ENCODE measurements at regions not wholly inside any gene's neighbourhood (a gene's known extent, or its start where the extent isn't known, plus 50 kb on each side); places are given as distances from the start of the nearest gene placed in this dataset.

DNA sequence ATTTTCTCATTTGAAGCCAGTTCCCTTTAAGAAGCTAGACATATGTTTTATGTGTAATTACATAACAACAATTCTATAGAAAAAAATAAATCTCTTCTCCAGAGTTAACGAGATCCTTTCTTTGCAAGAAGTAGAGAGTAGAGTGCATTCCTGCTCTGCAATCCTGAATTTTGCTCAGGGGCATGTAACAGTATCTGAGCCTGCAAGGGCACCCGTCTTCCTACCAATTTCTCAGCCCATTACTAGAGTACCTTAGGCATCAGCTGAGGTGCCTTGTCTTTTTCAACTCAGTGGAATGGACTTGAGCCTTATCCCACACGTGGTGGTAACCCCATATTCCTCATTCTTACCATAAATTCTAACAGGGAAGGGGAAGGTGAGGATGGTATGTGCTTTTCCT is 205.9 kb downstream of the IKZF2 start:
- DNase-seq, result no peak

- no peak for DNase-seq
Measured at GRCh38 chr2:212943351-212943750, 208.1 kb downstream of the IKZF2 start.

- no peak for DNase-seq
Measured at GRCh38 chr2:212941361-212941760, 210.1 kb downstream of the IKZF2 start.

DNA sequence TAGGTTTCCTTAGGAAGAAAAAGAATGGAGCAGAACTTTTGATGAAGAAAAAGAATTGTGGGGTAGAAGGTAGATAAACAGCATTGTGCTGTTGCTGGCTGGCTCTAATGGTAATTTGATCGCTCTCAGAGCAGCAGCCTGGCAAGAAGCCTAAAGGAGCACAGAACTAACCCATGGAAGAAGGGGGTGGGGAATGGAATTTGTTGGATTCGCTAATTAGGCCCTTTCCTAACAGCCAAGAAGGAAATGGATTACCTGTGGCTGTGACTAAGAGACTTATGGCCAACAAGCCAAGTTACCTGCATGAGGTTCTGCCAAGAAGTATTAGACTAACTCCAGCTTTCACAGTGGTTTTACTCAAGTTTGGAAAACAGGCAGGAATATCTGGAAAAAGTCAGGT is 210.6 kb downstream of the IKZF2 start:
- DNase-seq, result peak; percentile 1

DNA sequence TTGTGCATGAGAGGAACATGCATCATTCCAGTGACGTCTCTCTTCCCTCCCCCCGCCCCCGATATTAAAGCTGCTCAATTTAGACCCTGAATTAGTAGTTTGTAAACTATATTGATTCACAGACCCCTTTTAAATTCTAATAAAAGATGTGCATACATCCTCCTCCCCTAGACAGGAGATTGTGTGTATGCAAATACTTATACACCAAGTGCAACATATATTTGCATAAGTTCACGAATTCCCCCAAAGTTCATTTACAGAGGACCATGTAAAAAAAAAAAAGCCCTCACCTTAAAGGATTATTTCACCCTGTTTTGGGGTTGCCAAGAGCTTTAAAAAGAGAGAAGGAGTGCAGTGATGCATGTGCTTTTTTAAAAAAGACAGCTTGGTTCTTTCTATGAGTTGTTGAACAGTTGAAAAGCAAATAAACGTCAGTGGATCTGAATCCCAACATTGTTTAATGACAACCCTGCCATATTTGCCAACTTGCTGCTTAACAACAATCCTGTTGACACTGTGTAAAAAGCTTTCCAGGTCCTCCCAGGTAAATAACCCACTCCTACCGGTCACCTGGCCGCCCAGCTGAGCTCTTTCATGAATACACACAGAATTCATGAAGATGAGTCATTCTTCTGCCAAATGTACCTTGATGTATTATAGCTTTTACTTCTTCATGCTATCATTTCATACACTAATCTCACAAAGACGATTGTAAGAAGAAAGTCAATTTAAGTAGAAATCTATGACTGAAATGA is 211.5 kb downstream of the IKZF2 start:
- no peak for DNase-seq

DNA sequence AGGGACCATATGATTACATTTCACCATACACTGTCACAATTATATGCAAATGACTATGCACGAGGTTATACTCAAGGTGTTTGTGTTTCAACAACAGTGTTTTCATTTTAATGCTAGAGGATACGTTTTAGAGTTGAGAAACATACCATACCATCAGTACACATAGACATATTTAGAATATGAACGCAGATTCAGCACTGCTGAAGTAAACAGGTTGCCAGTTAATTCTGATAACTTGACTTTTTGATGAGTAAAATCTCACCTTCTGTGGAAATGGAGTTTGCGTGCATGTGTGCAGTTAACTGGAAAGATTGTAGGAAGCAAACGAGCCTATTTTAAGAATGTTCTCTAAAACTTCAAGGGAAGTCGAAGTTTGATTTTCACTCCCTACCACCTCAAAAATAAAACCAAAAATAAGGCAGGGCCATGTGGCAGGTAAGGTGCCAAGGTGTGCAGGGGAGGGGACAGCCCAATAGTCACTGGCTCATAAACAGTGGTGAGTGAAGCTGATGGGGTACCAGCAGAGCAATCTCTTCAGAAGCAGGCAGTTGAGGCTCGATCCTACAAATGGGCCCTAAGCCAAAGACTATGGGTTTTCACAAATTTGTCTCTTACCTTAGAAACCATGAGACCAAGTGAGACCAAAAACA is 213.1 kb downstream of the IKZF2 start:
- no peak for DNase-seq

- DNase-seq, result no peak
Measured at GRCh38 chr2:212936572-212936971, 214.8 kb downstream of the IKZF2 start.

GRCh38 chr2:212935752-212936151 is 215.7 kb downstream of the IKZF2 start:
- no peak for DNase-seq

DNA sequence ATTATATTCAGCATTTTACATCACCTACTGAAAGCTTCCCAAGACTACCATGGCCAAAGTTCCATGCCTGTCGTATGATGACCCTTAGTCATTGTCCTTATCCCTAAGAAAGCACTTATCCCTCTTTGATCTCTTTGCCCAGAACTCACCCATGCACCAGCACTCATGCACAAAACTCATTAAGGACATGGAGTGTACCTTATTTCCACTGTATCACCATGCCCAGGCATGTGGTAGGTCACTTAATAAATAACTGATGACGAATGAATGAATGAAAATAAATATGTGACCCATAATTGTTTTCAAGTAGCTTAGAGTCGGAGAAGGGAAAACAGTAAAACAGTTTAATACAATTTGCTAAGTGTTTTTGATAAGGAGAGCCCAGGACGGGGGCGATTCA is 220.1 kb downstream of the IKZF2 start:
- no peak for DNase-seq

DNA sequence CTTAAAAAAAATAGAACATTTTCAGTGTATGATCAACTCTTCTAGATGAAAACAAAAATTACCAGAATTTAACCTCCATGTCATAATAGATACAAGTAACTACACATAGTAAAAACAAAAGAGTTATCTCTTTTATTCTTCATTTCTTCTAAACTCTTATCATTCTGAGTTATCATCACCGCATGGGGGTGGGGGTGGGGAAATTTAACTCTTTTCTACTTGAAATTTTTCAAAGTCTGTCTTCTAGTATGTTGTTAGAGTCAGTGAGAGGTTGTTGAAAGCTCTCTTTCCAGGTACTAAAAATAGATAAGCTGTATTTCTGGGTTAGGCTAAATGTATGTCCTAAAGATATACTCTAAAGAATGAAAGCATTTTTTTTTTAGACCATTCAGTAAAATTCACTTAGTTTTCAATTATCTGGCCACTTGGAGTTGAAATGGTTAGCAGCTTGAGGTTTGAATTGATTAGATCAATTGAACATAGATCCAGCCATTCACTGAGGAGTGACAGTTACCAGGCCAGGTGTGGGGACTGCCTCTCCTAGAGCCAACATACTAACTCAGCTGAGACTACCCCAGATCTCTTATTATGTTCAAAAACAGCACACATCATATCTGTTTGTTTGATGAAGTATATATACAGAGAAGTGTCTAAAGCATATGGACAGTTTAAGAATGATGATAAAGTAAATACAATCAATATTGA is 220.7 kb downstream of the IKZF2 start:
- no peak for DNase-seq

GRCh38 chr2:212929971-212930370 is 221.4 kb downstream of the IKZF2 start:
- DNase-seq, result no peak

- no peak for DNase-seq
Measured at GRCh38 chr2:212929116-212929515, 222.3 kb downstream of the IKZF2 start.

DNA sequence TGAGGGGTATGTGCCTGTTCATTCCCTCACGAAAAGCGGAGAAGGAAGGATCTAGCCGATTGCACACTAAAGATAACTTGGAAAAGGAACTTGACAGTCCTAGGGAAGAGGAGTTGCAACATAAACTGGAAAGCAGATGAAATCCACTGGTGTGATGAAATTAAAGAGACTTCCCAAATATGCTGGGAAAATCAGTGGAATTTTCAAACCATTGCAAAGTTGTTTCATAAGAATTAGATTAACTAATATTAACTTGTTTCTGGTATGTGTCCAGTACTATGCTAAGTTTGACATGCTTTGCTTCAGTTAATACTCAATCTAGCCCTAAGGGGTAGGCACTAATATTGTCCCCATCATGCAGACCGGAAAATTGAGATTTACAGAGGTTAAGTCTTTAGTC is 222.7 kb downstream of the IKZF2 start:
- DNase-seq, result no peak

- no peak for DNase-seq
Measured at GRCh38 chr2:212926940-212927339, 224.5 kb downstream of the IKZF2 start.

GRCh38 chr2:212923393-212923792 is 228.0 kb downstream of the IKZF2 start:
- DNase-seq, result no peak

DNA sequence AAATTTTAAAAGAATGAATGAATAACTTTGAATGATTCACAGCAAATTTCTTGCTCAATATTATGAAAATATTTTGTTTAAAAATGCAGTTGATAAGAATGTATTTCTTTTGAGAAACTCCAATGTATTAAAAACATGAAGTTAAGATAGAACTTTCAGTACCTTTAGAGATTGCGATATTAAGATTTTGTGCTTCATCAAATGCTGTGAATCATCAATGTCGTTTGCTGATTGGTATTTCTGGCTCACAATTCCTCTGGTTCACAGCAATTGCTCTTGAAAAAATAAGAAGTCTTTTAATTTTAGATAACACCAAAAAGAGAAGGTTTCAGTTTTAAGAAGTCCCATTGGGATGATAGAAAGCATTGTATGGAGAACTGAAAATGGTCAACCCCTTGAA is 228.7 kb downstream of the IKZF2 start:
- no peak for DNase-seq

- DNase-seq, result no peak
Measured at GRCh38 chr2:212921711-212922110, 229.7 kb downstream of the IKZF2 start.

- no peak for DNase-seq
Measured at GRCh38 chr2:212921061-212921460, 230.4 kb downstream of the IKZF2 start.

GRCh38 chr2:212919238-212919637 is 232.2 kb downstream of the IKZF2 start:
- DNase-seq, result no peak

DNA sequence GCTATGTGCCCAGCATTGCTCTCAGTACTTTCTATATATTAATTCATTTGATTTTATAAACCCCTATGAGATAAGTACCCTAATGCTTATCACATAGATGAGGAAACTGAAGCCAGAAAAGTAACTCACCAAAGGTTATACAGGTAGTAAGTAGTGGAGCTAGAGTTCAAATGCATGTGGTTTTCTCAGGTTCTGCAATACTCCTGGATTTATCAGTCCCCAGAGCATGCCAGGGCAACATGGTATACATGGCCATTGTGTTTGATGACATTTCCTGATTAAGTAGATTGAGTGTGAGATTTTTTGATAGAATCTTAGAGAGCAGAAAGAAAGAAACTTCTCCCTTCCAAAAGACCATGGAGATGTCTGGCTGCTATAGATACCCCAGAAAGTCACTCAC is 233.1 kb downstream of the IKZF2 start:
- DNase-seq, result no peak

GRCh38 chr2:212915121-212915782 is 236.2 kb downstream of the IKZF2 start:
- DNase-seq, result no peak

GRCh38 chr2:212914392-212914791 is 237.0 kb downstream of the IKZF2 start:
- DNase-seq, result no peak

DNA sequence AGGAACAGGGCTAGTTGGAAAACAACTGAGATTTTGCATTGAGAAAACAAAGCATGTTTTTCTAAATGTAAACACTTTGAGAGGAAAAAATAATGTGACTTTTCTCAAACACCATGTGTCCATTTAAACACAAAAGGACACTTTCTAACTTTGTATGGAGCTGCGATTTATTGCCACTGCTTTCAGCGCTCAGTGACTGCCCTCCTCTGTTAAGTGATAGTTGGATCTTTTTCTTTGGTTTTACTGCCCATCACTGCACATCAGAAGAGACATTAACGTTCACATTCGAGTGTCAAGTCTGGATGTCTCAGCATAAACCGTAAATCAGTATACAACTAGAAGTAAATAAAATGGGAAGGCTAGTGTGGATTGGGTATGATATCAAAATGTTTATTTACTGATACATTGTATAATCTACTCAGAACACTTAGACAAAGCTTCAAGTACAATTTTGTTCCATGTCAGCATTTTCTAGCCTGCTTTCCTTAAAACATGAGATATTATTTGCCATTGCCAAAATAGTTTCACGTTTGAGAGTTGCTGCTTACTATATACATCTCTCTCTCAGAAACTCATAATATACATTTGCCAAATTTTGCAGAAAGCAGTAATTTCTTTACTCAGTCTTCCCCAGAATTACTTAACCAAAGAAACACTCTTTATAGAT is 237.6 kb downstream of the IKZF2 start:
- DNase-seq, result no peak

All from fibroblast of skin of scalp (primary cell).